ENCODE measurements at regions not wholly inside any gene's neighbourhood (a gene's known extent, or its start where the extent isn't known, plus 50 kb on each side); places are given as distances from the start of the nearest gene placed in this dataset.

DNA sequence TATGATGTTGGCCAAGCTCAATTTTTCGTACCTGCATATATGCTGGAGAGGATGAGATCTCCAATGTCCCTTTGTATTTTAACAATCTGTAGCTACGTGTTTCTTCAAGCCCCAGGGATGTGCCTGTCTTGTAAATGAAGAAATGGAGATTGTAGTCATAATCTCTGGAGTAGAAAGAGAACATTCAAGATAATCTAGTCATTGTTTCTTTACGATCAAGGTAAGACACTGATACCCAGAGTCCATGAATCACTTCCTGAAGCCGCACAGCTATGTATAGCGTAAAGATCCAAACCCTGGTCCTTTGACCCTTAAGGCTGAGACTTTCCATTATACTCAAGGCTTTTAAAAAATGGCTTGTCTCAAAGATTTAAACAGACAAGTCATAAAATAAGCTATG lies 205.5 kb downstream of the HS3ST3B1 start:
- intact Hi-C loops (cut with micrococcal nuclease): no loop called here

DNA sequence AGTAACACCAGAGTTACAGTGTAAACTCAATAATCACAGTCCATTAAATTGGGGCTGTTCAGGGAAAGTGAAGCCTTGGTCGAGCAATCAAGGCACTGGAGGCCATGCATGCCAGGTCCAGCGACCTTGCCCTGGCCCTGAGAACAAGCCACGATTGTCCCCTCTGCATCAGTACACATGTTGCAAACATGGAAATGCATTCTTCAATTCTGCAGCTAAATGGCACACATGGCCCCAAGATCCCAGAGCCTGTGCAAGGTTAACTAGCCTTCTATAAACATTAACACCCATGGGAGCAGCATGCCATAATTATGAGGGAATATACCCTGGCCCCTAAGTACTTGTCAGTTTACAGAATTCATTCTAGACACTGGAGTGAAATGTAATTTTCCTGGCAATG lies 204.7 kb downstream of the HS3ST3B1 start:
- intact Hi-C loops (cut with micrococcal nuclease): no loop called here

DNA sequence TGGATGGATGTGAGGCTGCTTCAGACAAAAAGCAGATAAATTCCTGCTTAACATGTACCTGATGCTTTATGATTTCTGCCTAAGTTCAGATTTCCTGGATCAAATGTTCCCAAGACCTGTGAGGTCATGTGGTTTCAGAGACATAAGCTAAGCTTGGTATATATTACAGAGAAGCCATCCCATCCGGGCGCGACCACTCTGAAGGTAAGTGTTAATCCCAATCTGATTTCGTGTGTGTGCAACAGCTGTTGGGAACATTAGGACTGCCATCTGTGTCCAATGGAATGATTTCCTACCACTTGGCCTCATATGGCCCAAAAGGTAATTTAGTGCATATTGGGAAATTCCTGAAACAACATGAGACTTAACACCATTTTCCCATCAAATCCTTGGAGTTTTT lies 199.1 kb downstream of the HS3ST3B1 start:
- intact Hi-C loops (cut with micrococcal nuclease): no loop called here

DNA sequence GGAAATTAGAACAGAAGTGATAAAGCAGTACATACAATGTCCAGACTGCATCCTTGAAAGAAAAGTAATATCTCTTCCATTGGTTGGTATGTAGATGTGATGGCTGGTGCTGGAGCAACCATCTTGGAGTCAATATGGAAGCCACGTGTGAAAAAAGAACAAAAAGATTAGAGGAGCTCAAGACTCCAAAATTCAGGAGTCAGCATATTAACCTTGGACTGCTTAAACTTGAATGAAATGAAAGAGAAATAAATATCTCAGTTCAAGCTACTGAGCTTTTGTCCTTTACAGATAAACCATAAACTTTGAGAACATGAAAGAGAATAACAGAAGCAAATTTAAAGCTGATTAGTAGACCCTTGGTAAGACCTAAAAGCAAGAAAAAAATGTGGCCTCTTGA lies 197.9 kb downstream of the HS3ST3B1 start:
- intact Hi-C loops (cut with micrococcal nuclease): no loop called here

DNA sequence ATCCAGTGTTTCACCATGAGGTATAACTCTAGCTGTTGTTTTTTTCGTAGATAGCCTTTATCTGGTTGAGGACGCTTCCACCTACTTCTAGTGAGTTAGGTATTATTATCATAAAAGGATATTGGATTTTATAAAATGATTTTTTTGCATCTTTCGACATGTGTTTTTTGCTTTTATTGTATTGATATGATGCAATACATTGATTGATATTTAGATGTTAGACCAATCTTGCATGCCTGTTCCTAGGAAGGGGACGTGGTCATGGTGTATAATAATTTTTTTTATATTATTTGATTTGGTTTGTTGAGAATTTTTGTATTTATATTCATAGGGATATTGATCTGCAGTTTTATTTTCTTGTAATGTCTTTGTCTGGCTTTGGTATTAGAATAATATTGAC lies 193.3 kb downstream of the HS3ST3B1 start:
- intact Hi-C loops (cut with micrococcal nuclease): no loop called here

DNA sequence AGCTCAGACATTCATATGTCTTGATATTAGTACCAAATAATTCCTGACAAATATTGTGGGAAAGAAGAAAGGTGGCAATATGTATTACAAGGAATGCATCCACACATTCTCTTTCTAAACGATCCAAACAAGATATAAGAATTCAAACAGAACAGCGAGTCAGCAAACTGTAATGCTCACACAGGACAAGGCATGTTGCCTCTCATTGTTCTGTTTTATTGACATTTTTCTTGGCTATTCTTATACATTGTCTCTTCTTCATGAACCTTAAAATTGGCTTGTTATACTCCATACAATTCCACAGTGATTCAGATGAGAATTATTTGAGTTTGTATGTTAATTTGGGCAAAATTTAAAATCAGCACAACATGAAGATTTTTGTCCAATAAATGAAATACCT lies 189.1 kb downstream of the HS3ST3B1 start:
- intact Hi-C loops (cut with micrococcal nuclease): no loop called here

DNA sequence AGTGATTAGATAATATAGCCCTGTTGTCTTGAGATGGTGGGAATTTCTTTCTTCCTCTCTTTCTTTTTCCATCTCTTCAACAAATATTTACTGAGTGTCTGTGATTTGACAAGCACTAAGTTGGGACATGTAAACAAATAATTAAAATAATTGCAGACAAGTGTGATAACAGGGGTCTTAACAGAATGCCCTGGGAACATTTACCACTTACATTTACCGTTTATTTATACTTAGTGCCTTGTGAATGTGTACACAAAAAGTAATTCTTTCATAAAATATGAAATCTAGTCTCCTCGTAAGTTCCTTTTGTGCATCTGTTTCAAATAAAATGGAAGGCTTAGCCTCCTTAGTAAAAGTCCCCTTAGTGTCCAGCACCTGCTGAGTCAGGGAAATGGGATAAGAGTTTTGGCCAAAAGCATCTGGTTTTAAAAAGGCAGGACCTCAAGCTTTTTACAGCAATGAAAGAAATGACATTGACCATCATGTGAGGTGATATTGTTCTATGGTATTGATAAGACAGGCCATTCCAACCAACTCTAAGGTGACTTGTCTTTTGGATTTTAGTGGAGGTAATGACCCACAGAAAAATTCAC lies 188.2 kb downstream of the HS3ST3B1 start:
- intact Hi-C loops (cut with micrococcal nuclease): no loop called here

DNA sequence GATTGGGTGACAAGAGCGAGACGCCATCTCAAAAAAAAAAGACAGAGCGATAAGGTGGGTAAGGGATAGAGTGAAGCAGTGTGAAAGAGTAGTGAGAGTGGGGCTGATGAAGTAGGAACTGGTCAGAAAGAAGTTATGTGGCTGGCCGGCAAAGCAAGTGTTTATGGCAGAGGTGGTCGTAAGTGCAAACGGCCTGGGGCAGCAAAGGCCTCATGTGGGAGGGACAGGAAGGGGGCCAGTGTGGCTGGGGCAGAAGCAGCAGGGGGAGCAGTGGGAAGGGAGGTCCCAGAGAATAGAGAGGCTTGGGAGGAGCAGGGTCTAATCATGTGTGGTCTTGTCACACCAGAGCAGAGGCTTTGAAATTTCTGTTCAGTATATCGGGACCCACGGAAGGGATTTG lies 186.2 kb downstream of the HS3ST3B1 start:
- intact Hi-C loops (cut with micrococcal nuclease): no loop called here

DNA sequence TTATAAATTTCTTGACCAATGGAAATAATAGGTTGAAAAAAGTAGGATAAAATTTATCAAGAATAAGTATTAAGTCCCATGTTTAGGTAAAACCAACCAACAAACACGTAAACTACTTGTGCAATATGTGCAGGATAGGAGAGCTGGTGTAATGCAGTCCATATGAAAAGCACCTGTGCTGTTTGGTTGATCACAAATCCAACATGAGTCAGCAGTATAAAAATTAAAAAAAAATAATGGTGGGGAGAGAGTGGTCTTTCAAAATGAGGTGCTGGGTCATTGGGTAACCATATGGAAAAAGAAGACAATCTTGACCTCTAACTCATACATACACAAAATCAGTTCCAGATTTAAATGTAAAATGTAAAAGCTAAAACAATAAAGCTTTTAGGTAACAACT lies 181.8 kb downstream of the HS3ST3B1 start:
- intact Hi-C loops (cut with micrococcal nuclease): no loop called here

DNA sequence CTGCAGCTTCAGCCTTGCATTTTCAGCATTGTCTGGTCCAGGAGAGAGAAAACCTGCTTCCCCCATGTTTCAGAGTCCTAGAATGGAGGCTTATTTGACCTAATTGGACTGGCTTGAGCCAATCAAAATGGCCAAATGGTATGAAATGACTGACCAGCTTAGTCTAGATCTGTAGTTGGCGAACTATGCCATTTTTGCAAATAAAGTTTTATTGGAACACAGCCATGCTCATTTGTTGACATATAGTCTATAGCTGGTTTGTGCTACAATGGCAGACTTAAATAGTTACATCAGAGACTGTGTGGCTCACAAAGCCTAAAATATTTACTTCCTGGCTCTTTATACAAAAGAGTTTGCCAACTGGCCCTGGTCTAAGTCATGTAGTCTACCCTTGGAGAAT lies 180.8 kb downstream of the HS3ST3B1 start:
- intact Hi-C loops (cut with micrococcal nuclease): no loop called here

DNA sequence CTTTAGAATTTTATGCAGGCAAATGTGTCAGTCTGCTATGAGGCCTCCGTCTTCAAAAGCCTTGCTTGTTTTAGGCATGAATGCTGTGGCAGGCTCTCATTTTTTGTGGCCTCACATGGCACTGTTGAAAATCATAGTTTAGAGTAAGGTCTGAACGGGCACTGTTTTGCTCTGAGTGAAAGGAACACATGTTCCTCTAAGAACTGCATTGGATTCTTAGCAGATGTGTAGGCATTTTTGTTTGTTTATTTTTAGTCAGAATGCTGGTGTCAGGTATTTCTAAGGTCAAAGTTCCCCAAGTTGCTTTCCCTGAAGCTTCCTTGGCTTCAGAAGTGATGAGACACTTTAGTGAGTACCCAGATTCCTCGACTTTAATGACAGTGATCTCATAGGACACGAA lies 173.7 kb downstream of the HS3ST3B1 start:
- intact Hi-C loops (cut with micrococcal nuclease): no loop called here

DNA sequence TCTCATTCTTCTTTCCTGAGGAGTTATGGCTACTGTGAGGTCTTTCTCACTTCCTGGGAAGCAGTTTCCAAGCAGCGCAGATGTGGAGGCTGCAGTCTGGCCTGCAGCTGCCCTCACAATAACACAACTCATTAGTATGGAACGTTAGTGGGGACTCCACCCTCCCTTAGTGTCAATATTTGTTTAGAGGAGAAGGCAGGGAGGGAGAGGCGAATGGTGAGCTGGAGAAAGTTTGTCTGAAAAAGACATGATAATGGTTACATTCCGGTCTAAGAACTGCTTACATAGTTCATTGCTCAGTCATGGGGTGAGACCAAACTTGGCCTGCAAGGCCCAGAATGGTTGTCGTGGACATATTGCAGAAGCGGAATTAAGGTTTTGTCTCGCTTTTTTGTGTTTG lies 170.2 kb downstream of the HS3ST3B1 start:
- intact Hi-C loops (cut with micrococcal nuclease): no loop called here

DNA sequence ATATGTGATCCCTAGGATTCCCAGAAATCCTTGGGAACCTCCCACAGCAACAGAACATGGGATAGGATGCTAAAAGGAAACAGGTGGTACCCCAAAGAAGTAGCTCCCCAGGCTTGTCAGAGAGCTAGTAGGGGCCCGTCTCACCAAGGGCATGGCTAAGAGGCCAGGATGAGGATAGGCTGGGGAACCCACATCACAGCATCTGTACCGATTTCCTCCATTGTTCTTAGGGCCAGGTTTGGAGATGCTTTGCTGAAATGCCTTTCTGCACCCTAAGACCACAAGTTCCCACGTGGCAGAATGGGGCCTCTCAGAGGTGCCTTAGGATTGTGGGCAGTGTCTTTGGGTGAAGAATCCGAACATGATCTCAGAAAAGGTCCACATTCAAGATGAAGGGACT lies 169.5 kb downstream of the HS3ST3B1 start:
- intact Hi-C loops (cut with micrococcal nuclease): no loop called here

DNA sequence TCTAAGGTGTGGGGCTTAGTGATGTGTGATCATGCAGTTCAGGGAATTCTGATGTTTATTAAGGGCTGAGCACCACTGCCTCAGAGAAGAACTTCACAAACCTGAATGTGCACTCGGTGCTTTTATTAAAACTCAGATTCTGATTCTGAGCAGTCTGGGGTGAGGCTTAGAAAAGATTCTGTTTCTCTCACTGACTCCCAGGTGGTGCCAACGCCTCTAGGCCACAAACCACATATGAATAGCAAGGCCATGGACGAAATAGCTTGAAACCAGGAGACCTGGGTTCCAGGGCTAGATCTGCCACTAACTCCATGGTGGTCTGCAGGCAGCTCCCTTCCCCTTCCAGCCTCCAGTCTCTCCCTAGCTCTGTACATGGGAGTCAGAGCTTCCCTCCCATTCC lies 169.1 kb downstream of the HS3ST3B1 start:
- intact Hi-C loops (cut with micrococcal nuclease): no loop called here

DNA sequence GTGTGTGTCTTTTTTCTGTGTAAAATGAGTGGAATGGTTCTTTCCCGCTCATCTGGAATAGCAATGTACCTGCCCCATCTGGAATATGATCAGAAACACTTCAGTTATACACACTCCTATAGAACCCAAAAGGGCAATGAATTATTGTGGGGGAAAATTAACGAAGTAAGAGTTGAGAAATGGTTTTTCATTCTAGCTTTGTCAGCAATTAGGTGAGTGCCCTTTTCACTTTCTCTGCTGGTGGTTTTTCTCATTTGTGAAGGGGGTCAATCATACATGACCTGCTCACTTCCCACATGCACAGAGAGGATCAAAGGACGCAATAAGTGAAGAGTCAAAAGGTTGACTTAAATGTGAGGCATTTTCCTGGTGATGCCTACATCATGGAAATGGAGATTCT lies 168.0 kb downstream of the HS3ST3B1 start:
- intact Hi-C loops (cut with micrococcal nuclease): no loop called here

DNA sequence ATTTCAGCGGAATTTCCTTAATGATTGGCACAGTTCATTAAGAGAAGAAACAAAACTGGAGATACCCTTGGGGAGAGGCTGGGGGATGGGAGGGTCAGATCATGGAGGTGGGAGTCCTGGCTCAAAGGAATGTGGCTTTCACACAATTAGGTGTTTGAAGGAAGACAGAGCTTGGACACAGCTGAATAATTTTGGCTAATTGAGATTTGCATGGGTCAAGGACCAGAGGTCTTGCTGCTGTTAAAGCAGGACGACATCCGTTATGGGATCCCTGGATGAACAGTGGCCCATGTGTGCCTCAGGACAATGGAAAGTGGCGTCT lies 160.3 kb downstream of the HS3ST3B1 start:
- intact Hi-C loops (cut with micrococcal nuclease): no loop called here

DNA sequence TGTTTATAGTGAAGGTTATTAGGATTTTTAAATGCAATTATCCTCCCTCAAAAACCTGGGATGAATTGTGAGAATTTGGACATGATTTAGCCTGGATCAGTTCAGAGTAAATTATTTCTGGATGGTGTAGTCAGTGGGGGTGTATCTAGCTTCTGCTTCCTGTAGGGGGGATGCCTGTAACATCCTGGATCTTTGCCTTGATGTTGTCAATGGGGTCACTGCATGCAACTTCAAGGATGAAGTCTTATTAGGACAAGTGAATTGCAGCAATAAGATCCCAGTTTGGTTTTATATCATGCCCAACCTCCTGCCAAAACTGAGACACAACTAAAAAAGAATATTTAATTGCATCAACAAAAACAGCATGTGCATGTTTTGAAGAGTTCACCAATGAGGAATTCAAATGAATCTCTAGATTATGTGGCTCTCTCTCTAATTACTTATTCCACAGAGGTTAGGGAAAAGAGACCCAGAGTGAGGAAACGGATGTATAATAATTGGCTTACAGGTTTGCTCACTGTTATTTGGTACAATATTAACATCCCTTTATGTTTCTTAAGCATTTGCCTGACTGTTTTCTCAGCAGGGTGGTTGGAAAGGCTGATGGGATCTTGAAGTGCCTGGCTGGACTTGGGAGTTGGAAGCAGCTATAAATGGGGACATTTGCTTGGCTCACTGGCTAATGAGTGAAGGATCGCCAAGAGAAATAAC lies 159.8 kb downstream of the HS3ST3B1 start:
- intact Hi-C loops (cut with micrococcal nuclease): no loop called here

DNA sequence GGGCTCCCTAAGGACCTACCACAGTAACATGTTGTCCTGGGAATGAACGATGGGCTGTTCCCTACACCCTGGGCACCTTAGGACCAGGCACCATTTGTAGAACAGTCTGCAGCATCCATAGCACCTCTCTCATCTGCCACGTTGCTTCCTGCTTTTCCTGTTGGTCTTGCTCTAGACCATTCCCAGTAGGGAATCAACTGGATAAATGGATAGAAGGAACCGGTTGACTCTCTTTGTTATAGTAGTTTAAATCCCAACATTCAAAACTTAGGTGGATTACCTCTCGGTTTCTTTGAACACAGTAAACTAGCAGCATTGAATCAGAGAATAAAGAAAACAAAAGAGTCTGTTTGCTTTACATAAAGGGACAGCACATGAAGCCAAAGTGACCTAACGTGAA lies 159.1 kb downstream of the HS3ST3B1 start:
- intact Hi-C loops (cut with micrococcal nuclease): no loop called here

DNA sequence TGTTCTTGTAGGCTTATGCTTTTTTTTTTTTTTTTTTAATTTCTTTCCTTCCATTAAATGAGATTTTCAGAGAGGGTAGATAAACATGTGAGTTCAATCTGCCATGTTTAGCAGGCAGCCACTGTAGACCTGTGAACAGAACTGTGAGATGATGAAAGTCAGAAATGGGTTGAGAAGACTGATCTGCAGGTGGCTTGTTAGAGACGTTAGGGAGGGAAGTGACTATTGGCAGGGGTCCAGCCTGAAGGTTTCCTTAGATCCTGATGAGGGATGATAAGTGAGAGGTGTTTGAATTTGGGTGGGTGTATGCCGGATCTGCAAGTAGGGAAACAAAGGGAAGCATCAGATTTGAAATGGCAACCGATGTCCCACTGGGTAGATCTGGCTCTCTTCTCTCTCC lies 157.8 kb downstream of the HS3ST3B1 start:
- intact Hi-C loops (cut with micrococcal nuclease): no loop called here

DNA sequence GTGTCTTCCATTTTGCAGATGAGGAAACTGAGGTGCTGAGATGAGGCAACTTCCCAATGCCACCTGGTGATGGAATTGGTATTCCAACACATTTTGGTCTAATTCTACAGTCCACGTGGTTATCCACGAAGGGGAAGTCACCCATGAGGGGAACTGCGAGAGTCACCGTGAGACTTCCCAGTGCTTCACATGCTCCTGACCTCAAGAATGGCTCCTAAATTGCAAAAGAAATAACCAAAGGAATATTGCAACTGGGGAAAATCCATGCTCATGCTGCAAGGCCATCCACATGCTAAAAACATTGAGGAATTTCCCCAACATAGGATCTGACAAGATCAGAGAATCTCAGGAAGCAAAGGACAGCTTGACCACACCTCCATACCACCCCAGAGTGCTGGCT lies 153.9 kb downstream of the HS3ST3B1 start:
- intact Hi-C loops (cut with micrococcal nuclease): no loop called here

DNA sequence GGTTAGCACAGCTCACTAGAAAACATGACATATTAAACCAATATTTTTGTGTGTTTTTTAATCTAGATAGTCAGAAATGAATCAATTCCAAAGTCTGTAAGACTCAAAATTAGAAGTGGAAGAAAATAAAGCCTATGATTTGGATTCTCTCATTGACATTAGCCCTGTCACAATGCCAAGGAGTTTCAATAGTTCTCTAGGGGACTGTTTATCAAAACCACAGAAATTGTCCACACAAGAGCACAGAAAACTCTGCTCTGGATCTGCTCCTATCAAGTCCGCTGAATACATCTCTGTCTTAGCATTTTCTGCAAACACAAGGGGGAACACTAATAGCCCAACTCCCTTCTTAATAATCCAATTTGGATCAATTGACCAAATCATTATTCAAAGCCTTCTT lies 152.0 kb downstream of the HS3ST3B1 start:
- intact Hi-C loops (cut with micrococcal nuclease): no loop called here

DNA sequence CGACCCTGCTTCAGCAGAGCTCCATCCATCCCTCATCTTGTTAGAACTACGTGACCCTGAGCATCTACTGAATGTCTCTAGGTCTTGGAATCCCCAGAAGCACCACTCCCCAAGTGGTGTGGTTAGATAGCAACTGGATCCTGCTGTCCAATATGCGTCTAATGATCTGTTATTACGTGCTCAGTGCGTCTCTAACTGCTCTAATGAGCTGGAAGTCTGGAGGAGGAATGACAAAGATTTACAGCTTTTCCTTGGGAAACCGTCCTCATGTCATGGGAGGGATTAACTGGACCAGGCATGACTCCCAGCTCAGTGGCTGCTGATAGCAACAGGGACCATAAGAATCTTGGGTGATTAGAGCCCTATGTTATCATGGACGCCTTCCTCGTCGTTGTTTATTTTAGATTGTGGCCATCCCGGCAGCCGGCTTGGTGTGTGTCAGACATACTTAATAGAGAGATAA lies 150.9 kb downstream of the HS3ST3B1 start:
- intact Hi-C loops (cut with micrococcal nuclease): no loop called here

DNA sequence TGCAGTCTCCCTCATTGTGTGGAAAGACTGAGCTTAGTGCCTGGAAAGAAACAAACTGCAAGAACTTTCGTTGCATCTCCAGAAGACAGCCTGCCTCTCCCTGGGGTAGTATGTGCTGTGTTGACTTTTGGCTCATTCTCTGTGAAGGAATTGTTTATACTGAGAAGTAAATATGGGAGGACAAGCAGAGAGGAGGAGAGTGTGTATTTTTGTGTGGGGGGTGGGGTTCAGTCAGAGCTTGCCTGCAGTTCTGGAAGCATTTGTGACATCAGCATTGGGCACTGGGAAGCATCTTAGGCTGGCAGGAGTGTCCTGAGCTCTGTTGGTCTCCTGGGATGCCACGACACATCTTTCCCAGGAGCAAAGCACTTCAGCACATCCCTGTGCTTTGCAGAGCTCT lies 147.9 kb downstream of the HS3ST3B1 start:
- intact Hi-C loops (cut with micrococcal nuclease): no loop called here

DNA sequence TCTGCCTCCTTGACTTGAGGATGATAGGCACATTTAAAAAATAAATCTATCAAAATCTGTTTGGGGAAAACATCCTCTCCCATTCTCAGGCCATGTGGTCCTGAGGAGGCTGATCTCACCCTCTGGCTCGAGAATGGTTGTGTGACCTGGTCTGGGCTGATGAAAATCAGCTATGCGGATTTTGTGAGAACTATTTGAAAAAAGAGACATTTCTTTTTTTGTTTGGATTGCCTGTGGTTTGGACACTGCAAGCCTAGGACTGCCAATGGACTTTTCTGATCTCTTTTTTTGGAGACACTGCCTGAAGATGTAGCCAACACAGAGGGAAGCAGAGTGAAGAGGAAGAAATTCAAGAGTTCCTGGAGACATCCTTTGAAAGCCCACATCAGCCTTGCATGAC lies 145.9 kb downstream of the HS3ST3B1 start:
- intact Hi-C loops (cut with micrococcal nuclease): no loop called here

All from T-helper 1 cell treated with Interleukin-12 subunit alpha and Interleukin-12 subunit beta and Interleukin-4 antibody, amounts not matched to agents 30 ng/mL and 1 ng/mL, for 36 hours (primary cell).